Neural crest cell (in vitro differentiated cells): ENCODE measurements at regions not wholly inside any gene's neighbourhood (a gene's known extent, or its start where the extent isn't known, plus 50 kb on each side); places are given as distances from the start of the nearest gene placed in this dataset.

Experiments used
- DNase-seq: peaks from one replicate; pipeline ENCODE4 v3.0.0; 2021; ENCODE audit warnings: low read depth, mixed read lengths, low spot score
- H3K27ac Mint-ChIP-seq: one replicate; pipeline ENCODE4 v1.8.0; 2021; ENCODE audit warnings: mild to moderate bottlenecking, mixed read lengths; ENCODE audit not compliant: unreplicated experiment
- H3K27me3 Mint-ChIP-seq: 2 replicates; pipeline ENCODE4 v1.8.0; 2021; ENCODE audit warnings: low read depth, mild to moderate bottlenecking, mixed read lengths
- H3K36me3 Mint-ChIP-seq: 2 replicates; pipeline ENCODE4 v1.8.0; 2021; ENCODE audit warnings: low read depth, mild to moderate bottlenecking, mixed read lengths
- H3K4me1 Mint-ChIP-seq: 2 replicates; pipeline ENCODE4 v1.8.0; 2021; ENCODE audit warnings: mixed read lengths
- H3K4me3 Mint-ChIP-seq: one replicate; pipeline ENCODE4 v1.8.0; 2021; ENCODE audit warnings: mild to moderate bottlenecking, mixed read lengths
- H3K9me3 Mint-ChIP-seq: 2 replicates; pipeline ENCODE4 v1.8.0; 2021; ENCODE audit warnings: mixed read lengths
- CTCF ChIP-seq: fragments of 200-600 bp; sonication (generic); conservative IDR thresholded peaks from 2 replicates; pipeline ENCODE4 v1.5.0; 2021; ENCODE audit warnings: antibody characterized with exemption, mild to moderate bottlenecking

GRCh38 chr4:131296192-131296591, 1852.9 kb upstream of the PCDH10 start:
- H3K27ac Mint-ChIP-seq, result no peak overlapping the region
- H3K4me3 Mint-ChIP-seq, result no peak overlapping the region

GRCh38 chr4:131302108-131302507, 1847.0 kb upstream of the PCDH10 start:
- no peaks in the 10 kb centered on the region for H3K27me3 Mint-ChIP-seq
- H3K9me3 Mint-ChIP-seq, result peaks cover 4% of the 10 kb centered on the region
- H3K36me3 Mint-ChIP-seq, result no peaks in the 10 kb centered on the region
- no peak overlapping the region for H3K4me3 Mint-ChIP-seq
- no peak for DNase-seq
- no peak for TF ChIP-seq CTCF
- H3K27ac Mint-ChIP-seq, result no peak overlapping the region
- H3K4me1 Mint-ChIP-seq, result no peaks in the 10 kb centered on the region

More at GRCh38 chr4:131296192-131296591, 1852.9 kb upstream of the PCDH10 start:
- no peak for TF ChIP-seq CTCF
- Mint-ChIP-seq H3K4me1 (no peaks in the 10 kb centered on the region), H3K9me3 (peaks cover 7% of the 10 kb centered on the region), H3K27me3 (no peaks in the 10 kb centered on the region), H3K36me3 (no peaks in the 10 kb centered on the region)
- DNase-seq, result no peak

GRCh38 chr4:131304686-131305085, 1844.4 kb upstream of the PCDH10 start:
- no peak overlapping the region for H3K27ac Mint-ChIP-seq
- DNase-seq, result no peak
- H3K9me3 Mint-ChIP-seq, result peaks cover 4% of the 10 kb centered on the region
- no peaks in the 10 kb centered on the region for H3K4me1 Mint-ChIP-seq
- no peaks in the 10 kb centered on the region for H3K27me3 Mint-ChIP-seq
- no peak for TF ChIP-seq CTCF
- no peaks in the 10 kb centered on the region for H3K36me3 Mint-ChIP-seq
- H3K4me3 Mint-ChIP-seq, result no peak overlapping the region

GRCh38 chr4:131309628-131310027, 1839.5 kb upstream of the PCDH10 start:
- no peak for TF ChIP-seq CTCF
- Mint-ChIP-seq H3K36me3 (no peaks in the 10 kb centered on the region), H3K9me3 (peaks cover 1% of the 10 kb centered on the region), H3K27ac (no peak overlapping the region), H3K27me3 (no peaks in the 10 kb centered on the region), H3K4me3 (no peak overlapping the region), H3K4me1 (no peaks in the 10 kb centered on the region)
- no peak for DNase-seq

- Mint-ChIP-seq H3K9me3 (peaks cover 3% of the 10 kb centered on the region), H3K36me3 (no peaks in the 10 kb centered on the region), H3K27me3 (no peaks in the 10 kb centered on the region), H3K4me3 (no peak overlapping the region), H3K27ac (peak overlapping the region; percentile 68), H3K4me1 (no peaks in the 10 kb centered on the region)
- DNase-seq, result no peak
- TF ChIP-seq CTCF, result no peak
Observed at GRCh38 chr4:131316086-131316485, 1833.0 kb upstream of the PCDH10 start.

GRCh38 chr4:131337936-131338335, 1811.2 kb upstream of the PCDH10 start:
- no peak for TF ChIP-seq CTCF
- peaks cover 3% of the 10 kb centered on the region for H3K9me3 Mint-ChIP-seq
- H3K27me3 Mint-ChIP-seq, result no peaks in the 10 kb centered on the region
- no peaks in the 10 kb centered on the region for H3K4me1 Mint-ChIP-seq
- no peak overlapping the region for H3K27ac Mint-ChIP-seq
- no peaks in the 10 kb centered on the region for H3K36me3 Mint-ChIP-seq
- no peak overlapping the region for H3K4me3 Mint-ChIP-seq
- DNase-seq, result no peak
